HCT116 (cell line): ENCODE measurements at regions not wholly inside any gene's neighbourhood (a gene's known extent, or its start where the extent isn't known, plus 50 kb on each side); places are given as distances from the start of the nearest gene placed in this dataset.

ENCODE experiments used
- ATAC-seq: fragments of 200-7000 bp; cut with Tn5 transposase; 2 replicates; pipeline ENCODE4 v1.9.1; 2020; ENCODE audit warnings: mild to moderate bottlenecking, moderate library complexity
- BruUV-seq: library from RNA; stranded (reverse); fragments of 400-500 nt; replicated peaks from 2 replicates; lab custom pipeline; 2021; lab: Mats Ljungman, UMichigan
- CTCF ChIA-PET: fragments of 300-600 bp; sonication (Branson Sonifier 250); formaldehyde crosslinking; loops from one replicate; lab custom pipeline; 2021; ENCODE audit warnings: antibody characterized with exemption; lab: Charles Lee
- POLR2A ChIA-PET: fragments of 300-600, 350-600 bp; sonication (Branson Sonifier 250); formaldehyde crosslinking; loops from one replicate; lab custom pipeline; 2021; ENCODE audit warnings: antibody characterized with exemption; lab: Charles Lee
- RAD21 ChIA-PET, 2 experiments: fragments of 300-600 bp; sonication (Branson Sonifier 250); formaldehyde crosslinking; loops; one replicate each; lab custom pipeline; 2023; ENCODE audit warnings: low total read pairs in 2 of 2; ENCODE audit not compliant: uncharacterized antibody in 2 of 2, unreplicated experiment in 2 of 2, low non-redundant PET in 1 of 2; lab: Charles Lee
- DNase-seq: peaks from one replicate; pipeline ENCODE4 v3.0.0-alpha.2; 2010; ENCODE audit warnings: low read depth, low spot score
- H2AFZ ChIP-seq: fragments of 200-600 bp; shearing (Covaris generic), sonication (generic); 2 replicates; pipeline ENCODE4 v1.6.1; 2017; ENCODE audit warnings: low read depth, mixed run types, mixed read lengths, antibody characterized with exemption, low read length; ENCODE audit not compliant: poor library complexity, severe bottlenecking
- H3K27ac ChIP-seq: 2 replicates; pipeline ENCODE4 v1.5.1; 2012; ENCODE audit warnings: low read depth, low read length
- H3K27me3 ChIP-seq: fragments of 200-600 bp; sonication (generic); 2 replicates; pipeline ENCODE4 v1.6.1; 2016; ENCODE audit warnings: mixed run types, low read length, mixed read lengths; ENCODE audit not compliant: insufficient read depth
- H3K36me3 ChIP-seq, 2 experiments: fragments of 200-500 bp in 1 of 2; fragments of 200-600 bp in 1 of 2; sonication (Bioruptor generic) in 1 of 2; sonication (generic) in 1 of 2; 2 replicates each; pipeline versions ENCODE4 v1.5.1 to v1.6.1; 2014 to 2016; ENCODE audit warnings: low read length in 2 of 2, inconsistent platforms in 1 of 2, mixed read lengths in 1 of 2, mixed run types in 1 of 2; ENCODE audit not compliant: insufficient read depth in 2 of 2, control insufficient read depth in 1 of 2
- H3K4me1 ChIP-seq, 2 experiments: fragments of 200-600 bp in 1 of 2; sonication (generic) in 1 of 2; 2 replicates each; pipeline versions ENCODE4 v1.5.1 to v1.6.1; 2012 to 2017; ENCODE audit warnings: low read length in 2 of 2, inconsistent platforms in 1 of 2, mild to moderate bottlenecking in 1 of 2, mixed read lengths in 1 of 2, mixed run types in 1 of 2, moderate library complexity in 1 of 2; ENCODE audit not compliant: insufficient read depth in 2 of 2, control insufficient read depth in 1 of 2
- H3K4me2 ChIP-seq: fragments of 200-600 bp; sonication (generic); 2 replicates; pipeline ENCODE4 v1.6.1; 2017; ENCODE audit warnings: mixed run types, low read length, mixed read lengths
- H3K4me3 ChIP-seq, 2 experiments: fragments of 200-600 bp in 1 of 2; sonication (generic) in 1 of 2; replicated peaks in 1 of 2; 2 replicates each; pipeline ENCODE4 v1.5.1; 2011 to 2016; ENCODE audit warnings: low read length in 2 of 2, control low read depth in 1 of 2, low read depth in 1 of 2, mild to moderate bottlenecking in 1 of 2, mixed read lengths in 1 of 2, mixed run types in 1 of 2
- H3K79me2 ChIP-seq: fragments of 200-600 bp; sonication (generic); 2 replicates; pipeline ENCODE4 v1.6.1; 2017; ENCODE audit warnings: mild to moderate bottlenecking, mixed run types, low read length, moderate library complexity, mixed read lengths; ENCODE audit not compliant: insufficient read depth
- H3K9ac ChIP-seq: fragments of 200-600 bp; sonication (generic); 2 replicates; pipeline ENCODE4 v1.6.1; 2016; ENCODE audit warnings: low read length, mixed read lengths
- H3K9me2 ChIP-seq: fragments of 200-600 bp; sonication (generic), shearing (Covaris generic); 2 replicates; pipeline ENCODE4 v1.6.1; 2017; ENCODE audit warnings: mixed run types, mild to moderate bottlenecking, moderate library complexity; ENCODE audit not compliant: insufficient read depth
- H3K9me3 ChIP-seq, 2 experiments: fragments of 200-500 bp in 1 of 2; fragments of 200-600 bp in 1 of 2; sonication (Bioruptor generic) in 1 of 2; sonication (generic) in 1 of 2; 2 replicates each; pipeline ENCODE4 v1.6.1; 2014 to 2017; ENCODE audit warnings: low read length in 2 of 2, mixed read lengths in 2 of 2, inconsistent platforms in 1 of 2, low read depth in 1 of 2, mild to moderate bottlenecking in 1 of 2, mixed run types in 1 of 2, moderate library complexity in 1 of 2; ENCODE audit not compliant: control insufficient read depth in 1 of 2, insufficient read depth in 1 of 2
- H4K20me1 ChIP-seq: fragments of 200-600 bp; sonication (generic), shearing (Covaris generic); 2 replicates; pipeline ENCODE4 v1.6.1; 2017; ENCODE audit warnings: mixed run types, mild to moderate bottlenecking, moderate library complexity; ENCODE audit not compliant: insufficient read depth
- ATF3 ChIP-seq: IDR thresholded peaks from 2 replicates; pipeline ENCODE4 v1.6.1; 2012
- CBX3 ChIP-seq: IDR thresholded peaks from 2 replicates; pipeline ENCODE4 v1.6.1; 2012; ENCODE audit warnings: low read depth
- CEBPB ChIP-seq: IDR thresholded peaks from 2 replicates; pipeline ENCODE4 v1.6.1; 2012; ENCODE audit warnings: low read depth
- CTCF ChIP-seq, 3 experiments: fragments of 200-600 bp in 1 of 3; sonication (generic) in 1 of 3; IDR thresholded peaks in 2 of 3; conservative IDR thresholded peaks in 1 of 3; 2 replicates each; pipeline ENCODE4 v1.5.1; 2012 to 2017; ENCODE audit warnings: low read depth in 2 of 3, low read length in 2 of 3, antibody characterized with exemption in 1 of 3, borderline replicate concordance in 1 of 3, control low read depth in 1 of 3, mild to moderate bottlenecking in 1 of 3, mixed read lengths in 1 of 3, mixed run types in 1 of 3, moderate library complexity in 1 of 3; ENCODE audit not compliant: insufficient read depth in 1 of 3
- ELF1 ChIP-seq: IDR thresholded peaks from 2 replicates; pipeline ENCODE4 v1.6.1; 2012; ENCODE audit warnings: low read depth, borderline replicate concordance
- EZH2 ChIP-seq: fragments of 200-600 bp; sonication (generic); IDR thresholded peaks from 2 replicates; pipeline ENCODE4 v1.6.1; 2017; ENCODE audit warnings: antibody characterized with exemption, mixed run types
- EZH2phosphoT487 ChIP-seq: fragments of 200-600 bp; IDR thresholded peaks from 2 replicates; pipeline ENCODE4 v1.6.1; 2018; ENCODE audit warnings: antibody characterized with exemption, borderline replicate concordance
- FOSL1 ChIP-seq: IDR thresholded peaks from 2 replicates; pipeline ENCODE4 v1.6.1; 2012; ENCODE audit warnings: low read depth
- JUND ChIP-seq: IDR thresholded peaks from 2 replicates; pipeline ENCODE4 v1.6.1; 2012
- MAX ChIP-seq: IDR thresholded peaks from 2 replicates; pipeline ENCODE4 v1.6.1; 2012
- POLR2A ChIP-seq: IDR thresholded peaks from 2 replicates; pipeline ENCODE4 v1.7.0; 2011; ENCODE audit warnings: borderline replicate concordance; ENCODE audit not compliant: insufficient read depth, insufficient read length; ENCODE audit errors: extremely low read depth
- POLR2AphosphoS5 ChIP-seq: IDR thresholded peaks from 2 replicates; pipeline ENCODE4 v1.6.1; 2011; ENCODE audit warnings: mild to moderate bottlenecking, low read depth, low read length, moderate library complexity
- REST ChIP-seq: IDR thresholded peaks from 2 replicates; pipeline ENCODE4 v1.6.1; 2012; ENCODE audit warnings: low read depth
- SIN3A ChIP-seq: IDR thresholded peaks from 2 replicates; pipeline ENCODE4 v1.6.1; 2012; ENCODE audit warnings: low read depth
- SP1 ChIP-seq: IDR thresholded peaks from 2 replicates; pipeline ENCODE4 v1.6.1; 2012; ENCODE audit warnings: low read depth
- SRF ChIP-seq: IDR thresholded peaks from 2 replicates; pipeline ENCODE4 v1.6.1; 2012; ENCODE audit warnings: low read depth
- YY1 ChIP-seq: IDR thresholded peaks from 2 replicates; pipeline ENCODE4 v1.6.1; 2011; ENCODE audit warnings: low read length, low read depth, moderate library complexity, mild to moderate bottlenecking; ENCODE audit not compliant: insufficient replicate concordance; ENCODE audit errors: extremely low read depth
- ZBTB33 ChIP-seq: IDR thresholded peaks from 2 replicates; pipeline ENCODE4 v1.6.1; 2011; ENCODE audit warnings: mild to moderate bottlenecking, low read length, moderate library complexity; ENCODE audit not compliant: insufficient replicate concordance; ENCODE audit errors: extremely low read depth
- ZFX ChIP-seq: fragments of 450-650 bp; IDR thresholded peaks from 2 replicates; pipeline ENCODE4 v1.6.1; 2017
- ZNF274 ChIP-seq: fragments of 200-500 bp; sonication (Bioruptor generic); IDR thresholded peaks from 2 replicates; pipeline ENCODE4 v1.6.1; 2014; ENCODE audit warnings: mild to moderate bottlenecking, low read depth, low read length, inconsistent platforms
- intact Hi-C: fragments of 100-400 bp; cut with micrococcal nuclease; formaldehyde crosslinking; loops from 2 replicates; pipeline ENCODE4 v1.10.0; 2022

GRCh38 chr21:30097791-30098190, 68.8 kb downstream of the CLDN17 start:
- Histone ChIP-seq H3K36me3 (no peaks in the 10 kb centered on the region), H3K4me1 (no peaks in the 10 kb centered on the region), H4K20me1 (no peaks in the 10 kb centered on the region), H3K79me2 (no peaks in the 10 kb centered on the region), H3K27me3 (no peaks in the 10 kb centered on the region), H3K4me3 (no peak overlapping the region), H3K4me2 (no peak overlapping the region), H3K9me3 (peaks cover 17 to 20% of the 10 kb centered on the region in 2 experiments; a peak in 2 of 4 replicates), H3K9ac (no peak overlapping the region), H2AFZ (no peak overlapping the region), H3K9me2 (no peaks in the 10 kb centered on the region), H3K27ac (no peak overlapping the region)
- no peak for ATAC-seq
- no TSS peak for BruUV-seq
- no peak for TF ChIP-seq CBX3
- TF ChIP-seq SIN3A = no peak
- TF ChIP-seq JUND = no peak
- no peak for TF ChIP-seq ZFX
- no peak for TF ChIP-seq POLR2A
- no peak for TF ChIP-seq SP1
- TF ChIP-seq EZH2 = no peak
- no peak for TF ChIP-seq SRF
- TF ChIP-seq FOSL1 = no peak
- no peak for TF ChIP-seq POLR2AphosphoS5
- no peak for TF ChIP-seq ATF3
- TF ChIP-seq ZNF274 = no peak
- no peak for TF ChIP-seq MAX
- no peak for TF ChIP-seq REST
- no peak for TF ChIP-seq ELF1
- TF ChIP-seq EZH2phosphoT487 = no peak
- no peak for TF ChIP-seq CEBPB
- TF ChIP-seq CTCF (IDR thresholded peaks at IDR 0.05 in 2 of 3, conservative IDR thresholded peaks at IDR 0.05 in 1 of 3; ENCODE audit: borderline replicate concordance in 1 of 3, insufficient read depth in 1 of 3, low read depth in 2 of 3, low read length in 2 of 3) = no peak
- no peak for TF ChIP-seq YY1
- no peak for TF ChIP-seq ZBTB33
- CTCF ChIA-PET = no interaction called here
- POLR2A ChIA-PET = no interaction called here
- no peak for DNase-seq
- RAD21 ChIA-PET = no interaction called here
- intact Hi-C loops = no loop called here
